T-helper 1 cell (primary cell): ENCODE measurements at regions not wholly inside any gene's neighbourhood (a gene's known extent, or its start where the extent isn't known, plus 50 kb on each side); places are given as distances from the start of the nearest gene placed in this dataset.
A peak's percentile ranks its signal among the peaks of the same experiment; 100 is the strongest.
"Not testable (repeated sequence)": the region's sequence is repeated elsewhere in the genome, so short reads cannot be mapped to it uniquely, and the experiment has no call there.

ENCODE experiments used
- DNase-seq, 5 donors: peaks; one replicate each; pipeline ENCODE4 v3.0.0-alpha.2; 2012 to 2020

GRCh38 chr7:65807067-65807466 lies 65.8 kb upstream of the VKORC1L1 start:
- DNase-seq = not testable (repeated sequence)

GRCh38 chr7:65809259-65809981 lies 63.5 kb upstream of the VKORC1L1 start:
- DNase-seq = peak in 1 of 5 donors; percentile 56

- DNase-seq = no peak
Observed at GRCh38 chr7:65809982-65810288, 62.9 kb upstream of the VKORC1L1 start.

GRCh38 chr7:65812281-65812680 lies 60.6 kb upstream of the VKORC1L1 start:
- no peak for DNase-seq

- not testable (repeated sequence) for DNase-seq
Observed at GRCh38 chr7:65814556-65815167, 58.2 kb upstream of the VKORC1L1 start.

- DNase-seq = no peak
Observed at GRCh38 chr7:65820287-65820950, 52.5 kb upstream of the VKORC1L1 start.
